NCI-H69 (cell line): ENCODE measurements at regions not wholly inside any gene's neighbourhood (a gene's known extent, or its start where the extent isn't known, plus 50 kb on each side); places are given as distances from the start of the nearest gene placed in this dataset.

Experiments
- DNase-seq: peaks from one replicate; lab custom pipeline; 2025; lab: John Stamatoyannopoulos, UW

- DNase-seq = peak; percentile 95
These were observed 91.8 kb upstream of the KLF7 start for GRCh38 chr2:207257251-207258250.

DNA sequence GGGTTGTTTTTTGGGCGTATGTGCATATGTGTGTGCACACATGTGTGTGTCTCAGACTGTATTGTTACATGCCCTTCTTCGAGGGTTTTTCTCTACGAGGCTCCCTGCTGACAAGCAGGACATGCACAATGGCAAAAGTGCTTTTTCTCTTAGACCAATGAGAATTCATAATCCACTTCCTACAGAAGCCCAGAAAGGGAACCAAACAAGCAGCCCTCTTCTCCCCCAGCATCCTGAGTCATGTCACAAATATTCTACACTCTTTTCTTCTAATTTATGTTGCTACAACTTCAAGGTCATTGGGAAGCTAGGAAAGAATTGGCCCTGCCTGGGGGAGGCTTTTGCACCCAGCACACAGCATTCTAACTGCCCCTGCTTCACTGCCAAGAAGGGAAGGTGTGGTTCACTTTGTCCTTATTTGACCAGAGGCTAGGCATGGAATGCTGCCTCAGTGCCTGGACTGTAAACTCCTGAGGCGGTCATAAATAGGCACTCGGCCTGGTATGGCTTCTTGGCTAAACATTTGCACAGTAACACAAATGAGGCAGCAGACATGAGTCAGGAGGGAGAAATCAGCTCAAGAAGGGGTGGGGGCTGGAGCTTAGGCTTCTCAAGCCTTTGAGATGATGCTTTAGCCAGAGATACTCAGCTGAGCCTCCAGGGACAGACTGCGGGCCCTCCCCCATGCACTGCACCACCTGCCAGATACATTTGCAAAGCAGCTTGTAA lies 92.7 kb upstream of the KLF7 start:
- peak; percentile 96 for DNase-seq

- no peak for DNase-seq
These were observed 94.3 kb upstream of the KLF7 start for GRCh38 chr2:207260021-207260420.

GRCh38 chr2:207260947-207261346 lies 95.2 kb upstream of the KLF7 start:
- DNase-seq = no peak

DNA sequence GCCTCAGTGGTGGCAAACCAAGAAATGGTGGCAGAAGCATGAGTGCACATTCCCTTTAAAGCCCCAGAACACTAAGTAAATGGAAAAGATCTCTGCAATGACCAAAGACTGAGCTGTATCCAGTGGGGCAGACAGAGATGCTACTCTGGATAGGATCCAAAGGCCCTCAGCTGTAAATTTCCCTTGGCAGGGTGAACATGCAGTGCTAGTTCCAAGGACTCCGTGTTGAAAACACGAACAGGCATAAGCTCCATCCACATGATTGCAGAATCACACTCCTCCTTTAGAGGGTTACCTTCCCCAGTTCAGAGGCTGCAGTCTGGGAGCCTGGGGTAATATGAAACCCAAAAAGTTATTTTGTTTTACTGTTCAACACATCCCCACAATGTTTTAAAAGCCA lies 98.6 kb upstream of the KLF7 start:
- no peak for DNase-seq

GRCh38 chr2:207265332-207265731 lies 99.6 kb upstream of the KLF7 start:
- DNase-seq = no peak

GRCh38 chr2:207265869-207266268 lies 100.1 kb upstream of the KLF7 start:
- no peak for DNase-seq

GRCh38 chr2:207266648-207267047 lies 100.9 kb upstream of the KLF7 start:
- DNase-seq = no peak

- no peak for DNase-seq
These were observed 103.3 kb upstream of the KLF7 start for GRCh38 chr2:207269038-207269437.

- DNase-seq = no peak
These were observed 108.9 kb upstream of the KLF7 start for GRCh38 chr2:207274530-207275189.

- no peak for DNase-seq
These were observed 110.0 kb upstream of the KLF7 start for GRCh38 chr2:207275779-207276178.

GRCh38 chr2:207276248-207276647 lies 110.5 kb upstream of the KLF7 start:
- DNase-seq = no peak

GRCh38 chr2:207276858-207277257 lies 111.1 kb upstream of the KLF7 start:
- no peak for DNase-seq

DNA sequence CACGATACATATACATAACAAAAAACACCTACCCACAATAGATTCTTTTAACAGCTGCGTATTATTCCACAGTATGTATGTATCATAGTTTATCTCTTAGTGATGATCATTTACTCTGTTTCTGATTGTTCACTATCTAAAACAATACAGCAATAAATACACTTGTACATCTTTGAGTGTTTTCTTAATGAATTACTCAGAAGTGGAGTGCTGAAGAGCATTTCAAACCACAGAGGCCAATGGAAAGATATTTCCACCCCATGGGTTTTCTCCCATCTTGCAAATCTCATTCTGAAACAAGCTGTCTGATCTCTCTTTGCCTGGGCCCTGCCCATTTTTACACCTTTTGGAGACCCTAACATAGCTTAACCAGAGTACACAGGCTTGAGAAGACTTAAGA lies 113.8 kb upstream of the KLF7 start:
- DNase-seq = no peak

DNA sequence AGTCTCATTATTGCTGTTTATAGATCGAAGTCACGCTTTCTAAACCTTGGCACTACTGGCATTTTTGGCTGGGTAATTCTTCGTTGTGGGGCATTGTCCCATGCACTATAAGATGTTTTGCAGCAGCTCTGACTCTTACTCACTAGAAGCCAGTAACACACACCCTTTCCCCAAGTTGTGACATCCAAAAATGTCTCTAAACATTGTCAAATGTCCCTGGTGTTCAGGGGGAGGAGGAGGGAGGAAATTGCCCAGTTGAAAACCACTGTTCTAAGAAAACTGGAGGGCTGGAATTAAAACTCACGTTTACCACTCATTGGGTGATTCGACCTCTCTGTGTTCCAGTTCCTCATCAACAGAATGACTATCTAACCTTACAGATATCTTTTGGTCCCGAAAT lies 115.7 kb upstream of the KLF7 start:
- DNase-seq = no peak

- DNase-seq = no peak
These were observed 117.2 kb upstream of the KLF7 start for GRCh38 chr2:207282916-207283315.

- peak; percentile 67 for DNase-seq
These were observed 117.6 kb upstream of the KLF7 start for GRCh38 chr2:207283356-207283755.

- DNase-seq = peak; percentile 85
These were observed 119.1 kb upstream of the KLF7 start for GRCh38 chr2:207284556-207285472.

- DNase-seq = peak; percentile 81
These were observed 119.7 kb upstream of the KLF7 start for GRCh38 chr2:207285473-207285815.

- DNase-seq = peak; percentile 39
These were observed 120.4 kb upstream of the KLF7 start for GRCh38 chr2:207286106-207286505.

- DNase-seq = peak; percentile 84
These were observed 122.9 kb upstream of the KLF7 start for GRCh38 chr2:207288628-207289027.
